NT2/D1 (cell line): ENCODE measurements at regions not wholly inside any gene's neighbourhood (a gene's known extent, or its start where the extent isn't known, plus 50 kb on each side); places are given as distances from the start of the nearest gene placed in this dataset.

Experiments used
- SUZ12 ChIP-seq: IDR thresholded peaks from 2 replicates; pipeline ENCODE4 v1.6.1; 2011; ENCODE audit not compliant: insufficient read length, insufficient read depth; ENCODE audit errors: extremely low read depth
- YY1 ChIP-seq: IDR thresholded peaks from 2 replicates; pipeline ENCODE4 v1.6.1; 2011; ENCODE audit not compliant: insufficient read length, insufficient read depth
- ZNF274 ChIP-seq: IDR thresholded peaks from 2 replicates; pipeline ENCODE4 v1.6.1; 2011; ENCODE audit warnings: mild to moderate bottlenecking, low read depth, low read length

- no peak for TF ChIP-seq YY1
- no peak for TF ChIP-seq ZNF274
- no peak for TF ChIP-seq SUZ12
Measured at GRCh38 chr4:189861101-189861500, 79.6 kb upstream of the FRG1 start.
